GM18861 (cell line): ENCODE measurements at regions not wholly inside any gene's neighbourhood (a gene's known extent, or its start where the extent isn't known, plus 50 kb on each side); places are given as distances from the start of the nearest gene placed in this dataset.
"Not testable (repeated sequence)": the region's sequence is repeated elsewhere in the genome, so short reads cannot be mapped to it uniquely, and the experiment has no call there.

ENCODE experiments used
- ATAC-seq: cut with Tn5 transposase; IDR thresholded peaks from one replicate; pipeline ENCODE4 v1.9.1; 2021; ENCODE audit not compliant: unreplicated experiment

- ATAC-seq: no peak
Observed at GRCh38 chr18:51519571-51519970, 322.1 kb upstream of the MEX3C start.

DNA sequence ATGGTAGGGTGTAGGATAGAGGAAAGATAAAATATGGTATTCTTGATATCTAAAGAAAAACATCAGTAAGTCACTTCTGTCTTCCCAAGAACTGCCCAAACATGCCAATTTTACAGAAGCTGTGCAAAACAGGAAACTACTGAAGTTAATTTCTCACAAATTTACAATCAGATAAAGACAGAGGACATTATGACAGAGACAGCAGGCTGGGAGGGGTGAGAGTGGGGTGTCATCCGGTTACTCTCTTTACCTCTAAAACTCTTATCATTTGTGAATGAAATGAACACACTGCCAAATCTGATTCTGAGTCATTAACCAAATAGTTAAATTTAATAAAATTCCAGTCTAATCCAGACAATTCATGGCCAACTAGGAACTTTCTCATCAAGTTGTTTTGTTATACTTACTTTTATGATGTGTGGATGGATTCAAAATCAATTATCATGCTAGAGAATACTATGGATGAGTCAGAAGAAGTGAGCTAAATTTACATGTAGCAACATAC, 323.2 kb upstream of the MEX3C start:
- no peak for ATAC-seq

DNA sequence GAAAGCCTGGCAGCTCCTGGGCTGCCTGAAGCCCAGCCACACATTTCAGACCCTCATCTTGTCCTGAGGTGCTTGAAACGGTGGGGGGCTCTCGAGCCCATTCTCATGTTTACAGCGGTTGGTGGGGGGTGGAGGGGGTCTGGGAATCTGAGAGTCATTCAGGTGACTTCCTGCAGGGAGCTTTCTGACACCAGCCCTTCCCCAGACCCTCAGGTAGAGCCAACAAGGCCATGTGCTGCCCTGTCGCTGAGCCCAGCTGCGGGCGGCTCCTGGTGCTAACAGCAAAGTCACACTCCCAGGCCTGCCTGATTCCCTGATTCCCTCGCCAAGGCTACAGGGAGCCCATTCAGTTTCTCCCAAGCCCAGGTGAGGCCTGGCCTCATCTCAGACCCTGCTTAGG, 324.9 kb upstream of the MEX3C start:
- no peak for ATAC-seq

DNA sequence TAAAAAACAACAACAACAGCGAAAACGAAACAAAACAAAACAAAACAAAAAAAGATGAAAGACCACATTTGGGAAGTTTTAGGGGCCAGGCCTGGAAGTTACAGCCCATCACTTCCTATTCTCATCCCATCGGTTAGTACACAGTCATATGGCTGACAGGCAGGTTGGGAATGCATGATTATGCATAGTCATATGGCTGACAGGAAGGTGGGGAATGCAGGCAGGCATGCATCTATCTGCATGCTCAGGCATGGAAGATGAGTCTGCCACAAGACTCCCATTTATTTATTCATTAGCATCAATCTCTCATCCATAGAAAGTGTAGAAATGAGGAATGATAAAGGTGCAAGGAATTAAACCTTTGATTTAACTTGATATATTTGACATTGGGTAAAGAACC, 325.3 kb upstream of the MEX3C start:
- no peak for ATAC-seq

DNA sequence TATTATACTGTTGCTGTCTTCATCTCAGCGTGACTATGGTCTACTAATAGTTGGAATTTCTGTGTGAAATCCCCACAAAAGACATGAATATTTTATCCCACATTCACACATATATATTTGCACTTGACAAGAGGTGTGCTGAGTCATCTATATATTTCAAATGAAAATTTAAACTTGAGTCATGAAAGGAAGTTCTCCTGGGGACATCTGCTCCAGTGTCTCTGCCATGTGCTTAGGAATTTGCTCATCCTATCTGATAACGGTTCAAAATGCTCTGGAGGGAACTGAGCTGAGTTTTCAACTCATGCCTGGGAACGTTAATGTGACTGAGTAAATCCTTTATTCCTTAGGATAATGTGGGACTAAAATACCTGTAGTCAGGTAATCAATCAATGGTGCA, 326.2 kb upstream of the MEX3C start:
- ATAC-seq: no peak

DNA sequence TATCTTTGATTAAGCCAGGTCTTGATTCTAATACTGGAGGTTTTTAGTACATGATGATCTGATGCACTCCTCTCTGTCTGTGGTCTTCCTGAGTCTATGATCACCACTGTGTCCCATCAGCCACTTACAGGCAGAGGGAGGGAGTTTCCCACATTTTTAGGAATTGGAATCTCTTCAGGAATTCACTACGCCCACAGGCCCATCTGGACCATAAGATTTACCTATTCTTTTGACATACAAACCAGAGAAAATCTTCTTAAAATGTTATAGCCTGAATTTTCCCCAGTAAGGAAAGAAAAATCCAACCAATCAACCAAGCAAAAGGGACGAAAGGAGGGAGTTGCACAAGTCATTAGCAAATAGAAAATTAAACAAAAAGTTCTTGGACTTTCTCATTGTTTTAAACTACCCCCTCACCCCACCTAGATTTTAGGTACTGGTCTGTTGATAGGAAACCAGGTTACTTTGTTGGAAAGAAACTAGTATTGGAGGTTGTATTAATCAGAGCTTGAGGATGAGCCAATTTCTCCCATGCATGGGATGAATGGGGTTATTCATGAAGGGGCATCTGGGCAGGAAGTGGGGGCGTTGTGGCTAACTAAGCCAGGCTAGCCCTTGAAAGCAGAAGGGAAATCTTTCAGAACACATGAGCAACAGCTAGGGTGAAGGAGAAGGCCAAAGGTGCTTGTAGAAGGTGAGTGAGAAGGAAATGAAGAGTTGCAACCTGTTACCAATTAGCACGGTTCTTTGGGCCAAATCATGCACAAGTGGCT, 328.2 kb upstream of the MEX3C start:
- no peak for ATAC-seq

DNA sequence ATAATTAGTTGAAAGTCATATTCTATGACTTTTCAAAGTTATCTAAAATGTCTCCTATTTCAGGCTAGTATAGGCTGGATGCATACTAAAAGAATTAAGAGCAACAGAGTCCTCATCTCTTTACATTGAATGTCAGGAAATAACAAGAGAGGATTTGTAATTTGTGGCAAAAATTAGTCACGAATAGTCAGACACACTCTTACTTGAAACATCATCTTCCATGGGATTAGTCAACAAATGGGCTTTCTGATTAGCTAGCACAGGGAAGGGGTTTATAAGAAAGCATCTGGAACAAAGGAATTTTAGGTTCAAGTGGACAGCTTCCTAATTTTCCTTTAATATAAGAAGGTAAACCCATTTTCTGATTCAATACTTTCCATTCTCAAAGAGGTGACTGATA, 330.3 kb upstream of the MEX3C start:
- ATAC-seq: no peak

DNA sequence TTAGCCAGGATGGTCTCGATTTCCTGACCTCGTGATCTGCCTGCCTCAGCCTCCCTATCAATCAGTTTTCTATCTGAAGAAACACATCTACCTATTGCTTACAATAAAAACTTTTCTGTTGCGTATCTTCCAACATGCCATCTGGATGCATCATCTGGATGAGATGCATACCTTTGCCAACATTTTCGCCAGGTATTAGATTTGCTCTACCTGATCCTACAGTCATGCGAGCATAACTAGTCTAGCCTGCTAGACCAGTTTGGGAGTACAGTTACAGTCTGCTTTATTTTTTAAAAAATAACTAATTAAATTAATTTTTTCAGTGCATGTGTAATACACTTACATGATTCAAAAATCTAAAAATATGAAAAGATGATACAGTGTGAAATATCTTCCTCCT, 334.0 kb upstream of the MEX3C start:
- ATAC-seq: no peak

- peak; percentile 74 for ATAC-seq
Observed at GRCh38 chr18:51537487-51537886, 340.0 kb upstream of the MEX3C start.

- no peak for ATAC-seq
Observed at GRCh38 chr18:51540562-51540961, 343.1 kb upstream of the MEX3C start.

DNA sequence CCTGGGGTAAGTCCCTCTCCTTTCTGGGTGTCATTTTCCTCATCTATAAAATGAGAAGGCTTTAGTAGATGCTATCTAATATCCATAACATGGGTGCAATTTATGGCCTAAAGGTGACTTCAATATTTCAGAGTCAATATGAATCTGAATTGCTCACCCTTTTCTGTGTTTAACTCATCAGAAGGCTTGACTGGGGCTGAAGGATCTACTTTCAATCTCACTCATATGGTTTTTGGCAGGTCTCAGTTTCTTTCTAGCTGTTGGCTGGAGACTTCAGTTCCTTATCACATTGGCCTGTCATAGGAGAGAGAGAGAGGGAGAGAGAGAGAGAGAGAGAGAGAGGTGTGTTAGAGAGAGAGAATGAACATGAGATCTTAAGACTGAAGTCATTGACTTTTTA, 343.7 kb upstream of the MEX3C start:
- ATAC-seq: no peak

GRCh38 chr18:51543658-51544155, 346.2 kb upstream of the MEX3C start:
- ATAC-seq: no peak

DNA sequence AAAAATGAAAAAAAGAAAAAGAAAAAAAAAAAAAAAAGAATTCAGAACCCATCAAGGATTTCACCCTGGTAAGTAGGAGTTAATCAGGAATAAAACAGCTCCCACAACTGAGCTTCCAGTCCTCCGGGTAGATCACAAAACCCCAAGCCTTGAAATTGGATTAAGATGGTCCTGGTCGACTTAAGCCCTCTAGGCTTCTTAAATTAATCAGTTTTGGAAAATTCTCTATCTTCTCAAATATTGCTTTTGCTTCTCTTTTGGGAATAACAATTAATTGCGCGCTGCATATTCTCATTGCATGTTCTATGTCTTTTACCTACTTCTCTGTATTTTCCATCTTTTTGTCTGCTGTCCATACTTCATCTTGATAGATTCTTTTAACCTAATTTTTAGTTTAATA, 348.0 kb upstream of the MEX3C start:
- ATAC-seq: no peak

- no peak for ATAC-seq
Observed at GRCh38 chr18:51559198-51559901, 361.9 kb upstream of the MEX3C start.

GRCh38 chr18:51559902-51560287, 362.4 kb upstream of the MEX3C start:
- ATAC-seq: no peak

- no peak for ATAC-seq
Observed at GRCh38 chr18:51561821-51562220, 364.3 kb upstream of the MEX3C start.

GRCh38 chr18:51562866-51563265, 365.4 kb upstream of the MEX3C start:
- ATAC-seq: no peak

DNA sequence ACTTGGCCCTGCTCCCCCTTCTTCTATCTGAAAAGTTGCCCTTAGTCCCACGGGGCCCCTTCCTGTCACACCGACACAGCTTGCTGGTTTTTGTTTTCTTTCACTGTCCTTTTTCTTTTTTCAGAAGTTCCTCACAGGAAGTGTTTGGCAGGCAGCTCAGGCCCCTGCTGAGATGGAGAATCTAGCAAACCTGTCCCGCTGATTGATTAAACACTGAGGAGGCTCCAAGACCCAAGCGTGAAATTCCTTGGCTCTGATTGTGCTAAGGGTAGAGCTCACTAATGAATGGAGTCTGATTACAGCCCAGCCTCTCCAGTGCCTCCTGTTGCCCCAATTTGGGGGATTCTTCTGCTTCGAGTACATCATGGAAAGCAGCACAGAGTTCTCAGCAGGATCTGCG, 365.9 kb upstream of the MEX3C start:
- no peak for ATAC-seq

- ATAC-seq: no peak
Observed at GRCh38 chr18:51568151-51568550, 370.7 kb upstream of the MEX3C start.

DNA sequence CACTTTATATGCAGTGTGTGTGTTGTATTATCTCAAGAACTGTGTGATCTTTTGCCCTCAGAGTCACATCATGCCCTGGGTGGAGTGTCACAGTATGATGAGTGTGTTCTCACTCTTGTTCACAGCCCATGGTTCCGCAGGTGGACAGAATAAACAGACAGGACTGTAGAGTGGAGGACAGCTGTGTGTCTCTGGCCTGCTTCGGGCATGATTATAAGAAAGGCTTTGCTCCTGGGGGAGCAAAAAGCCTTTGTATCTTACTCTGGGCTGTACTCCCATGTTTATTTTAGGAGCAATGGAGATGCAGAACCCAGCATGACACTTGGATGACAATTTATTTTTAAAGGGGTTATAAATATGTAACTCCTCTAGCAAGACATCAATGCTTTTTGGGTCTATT, 371.7 kb upstream of the MEX3C start:
- ATAC-seq: no peak

DNA sequence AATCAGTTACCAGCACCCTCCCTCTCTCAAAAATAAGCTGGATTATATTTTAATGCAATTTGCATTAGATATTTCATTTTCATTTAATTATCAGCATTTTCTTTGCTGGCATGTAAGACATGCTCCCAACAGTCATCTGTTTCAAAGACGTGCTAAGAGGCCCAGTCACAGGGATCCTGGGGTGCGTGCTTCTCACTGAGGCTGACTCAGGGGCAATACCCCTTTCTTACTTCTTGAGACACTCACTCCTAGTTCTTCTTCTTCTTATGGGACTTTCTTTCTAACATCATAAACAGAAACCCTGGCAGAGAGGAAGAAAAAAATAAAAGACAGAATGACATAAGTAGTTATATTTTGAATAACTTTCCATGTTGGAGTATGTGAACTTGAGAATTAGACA, 372.1 kb upstream of the MEX3C start:
- no peak for ATAC-seq

DNA sequence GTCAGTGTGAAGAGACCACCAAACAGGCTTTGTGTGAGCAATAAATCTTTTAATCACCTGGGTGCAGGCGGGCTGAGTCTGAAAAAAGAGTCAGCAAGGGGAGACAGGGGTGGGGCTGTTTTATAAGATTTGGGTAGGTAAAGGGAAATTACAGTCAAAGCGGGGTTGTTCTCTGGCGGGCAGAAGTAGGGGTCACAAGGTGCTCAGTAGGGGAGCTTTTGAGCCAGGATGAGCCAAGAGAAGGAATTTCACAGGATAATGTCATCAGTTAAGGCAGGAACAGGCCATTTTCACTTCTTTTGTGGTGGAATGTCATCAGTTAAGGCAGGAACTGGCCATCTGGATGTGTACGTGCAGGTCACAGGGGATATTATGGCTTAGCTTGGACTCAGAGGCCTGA, 372.6 kb upstream of the MEX3C start:
- ATAC-seq: not testable (repeated sequence)
